ENCODE measurements at regions not wholly inside any gene's neighbourhood (a gene's known extent, or its start where the extent isn't known, plus 50 kb on each side); places are given as distances from the start of the nearest gene placed in this dataset.

DNA sequence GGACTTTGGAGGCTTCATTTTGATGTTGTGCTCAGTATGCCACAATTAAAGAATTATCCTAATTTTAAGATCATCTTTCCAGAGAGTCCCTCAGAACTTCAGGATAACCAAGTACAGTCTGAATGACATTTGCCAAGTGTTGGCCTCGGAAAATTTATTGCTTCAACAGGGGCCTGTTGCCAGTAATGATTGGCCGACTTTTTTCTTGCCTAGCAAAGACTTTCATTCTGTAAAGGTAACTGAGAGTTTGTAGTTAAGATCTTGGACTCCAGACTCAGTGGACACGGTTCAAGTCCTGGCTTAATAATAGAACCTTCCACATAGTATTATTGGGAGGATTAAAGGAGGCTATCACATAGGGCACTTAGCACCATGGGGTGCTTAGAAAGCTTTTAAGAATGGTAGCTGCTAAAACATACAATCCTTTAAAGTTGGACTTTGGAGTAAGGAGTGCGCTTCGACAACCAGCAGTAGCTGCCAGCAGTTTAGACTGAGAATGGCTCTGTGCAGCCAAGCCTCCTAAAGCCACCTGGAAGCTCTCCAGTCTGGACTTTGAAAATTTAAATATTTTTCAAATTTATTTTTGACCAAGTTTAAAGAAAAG lies 90.0 kb downstream of the PLCE1 start:
- Histone ChIP-seq H3K27ac (ENCODE audit: low read depth, low read length, poor library complexity, severe bottlenecking) (no peak overlapping the region), H3K9ac (ENCODE audit: low read length) (no peak overlapping the region)

DNA sequence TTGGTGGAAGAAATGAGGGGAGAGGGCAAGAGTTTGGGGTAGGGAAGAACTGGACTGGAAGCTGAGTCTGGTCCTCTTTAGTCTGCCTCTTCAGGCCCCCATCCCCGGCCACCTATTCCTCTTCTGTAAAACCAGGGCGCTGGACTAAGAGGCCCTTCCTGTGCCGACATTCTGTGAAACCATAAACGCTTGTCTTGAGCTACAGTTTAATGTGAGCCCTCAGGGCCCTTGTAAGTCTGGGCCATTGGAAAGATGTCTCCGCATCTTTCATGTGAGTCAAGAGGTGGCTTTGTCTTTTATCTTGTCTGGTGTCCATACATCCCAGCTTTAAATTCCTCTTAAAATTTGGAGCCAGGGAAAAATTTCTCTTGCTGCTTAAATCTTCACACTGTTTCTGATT lies 90.6 kb downstream of the PLCE1 start:
- Histone ChIP-seq H3K4me1 (ENCODE audit: insufficient read depth, low read length, severe bottlenecking) (no peaks in the 10 kb centered on the region), H3K27me3 (ENCODE audit: insufficient read depth, low read length) (no peaks in the 10 kb centered on the region), H3K36me3 (ENCODE audit: insufficient read depth, low read length) (no peaks in the 10 kb centered on the region), H3K9me2 (ENCODE audit: low read depth, low read length) (no peaks in the 10 kb centered on the region), H2AFZ (ENCODE audit: low read length) (no peak overlapping the region), H3F3A (ENCODE audit: insufficient read depth, low read length) (no peaks in the 10 kb centered on the region), H3K9me3 (ENCODE audit: low read length) (no peaks in the 10 kb centered on the region), H3K27ac (ENCODE audit: low read depth, low read length, poor library complexity, severe bottlenecking) (no peak overlapping the region), H3K9ac (ENCODE audit: low read length) (no peak overlapping the region), H4K20me1 (ENCODE audit: insufficient read depth, low read length) (no peaks in the 10 kb centered on the region), H3K4me3 (ENCODE audit: low read depth, low read length, poor library complexity, severe bottlenecking) (no peak overlapping the region), H3K4me2 (ENCODE audit: low read length) (no peak overlapping the region), H3K79me2 (ENCODE audit: insufficient read depth, low read length) (no peaks in the 10 kb centered on the region)
- no peak for TF ChIP-seq CTCF (IDR thresholded peaks at IDR 0.05; ENCODE audit: low read length)
- TF ChIP-seq EZH2 (IDR thresholded peaks at IDR 0.05; ENCODE audit: borderline replicate concordance, low read length) = no peak

More for the DNA sequence above, 90.0 kb downstream of the PLCE1 start:
- Histone ChIP-seq H3K36me3 (ENCODE audit: insufficient read depth, low read length) (no peaks in the 10 kb centered on the region), H3F3A (ENCODE audit: insufficient read depth, low read length) (no peaks in the 10 kb centered on the region), H3K4me1 (ENCODE audit: insufficient read depth, low read length, severe bottlenecking) (no peaks in the 10 kb centered on the region), H3K79me2 (ENCODE audit: insufficient read depth, low read length) (no peaks in the 10 kb centered on the region), H3K9me3 (ENCODE audit: low read length) (no peaks in the 10 kb centered on the region), H3K9me2 (ENCODE audit: low read depth, low read length) (no peaks in the 10 kb centered on the region), H3K27me3 (ENCODE audit: insufficient read depth, low read length) (no peaks in the 10 kb centered on the region), H2AFZ (ENCODE audit: low read length) (no peak overlapping the region), H3K4me2 (ENCODE audit: low read length) (no peak overlapping the region), H4K20me1 (ENCODE audit: insufficient read depth, low read length) (no peaks in the 10 kb centered on the region), H3K4me3 (ENCODE audit: low read depth, low read length, poor library complexity, severe bottlenecking) (no peak overlapping the region)
- TF ChIP-seq CTCF (IDR thresholded peaks at IDR 0.05; ENCODE audit: low read length) (no peak), EZH2 (IDR thresholded peaks at IDR 0.05; ENCODE audit: borderline replicate concordance, low read length) (no peak)

DNA sequence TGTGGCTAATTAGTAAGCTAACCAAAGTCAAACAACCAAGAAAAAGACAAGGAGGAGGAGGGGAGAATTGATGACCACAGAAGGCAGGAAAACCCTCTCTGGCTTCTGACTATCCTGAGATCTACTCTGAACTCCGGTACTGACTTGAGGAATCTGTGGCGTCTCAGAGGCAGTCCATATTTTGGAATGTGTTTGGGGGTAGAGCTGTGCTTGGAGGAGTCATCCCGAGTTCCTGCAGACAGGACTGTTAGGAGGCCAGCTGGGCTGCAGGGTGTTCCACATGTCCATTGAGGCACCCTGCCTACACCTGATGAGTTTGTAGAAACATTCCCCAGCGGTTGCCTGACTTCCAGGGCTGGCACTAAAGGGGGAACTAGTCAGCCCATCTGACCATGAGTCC lies 91.6 kb downstream of the PLCE1 start:
- no peaks in the 10 kb centered on the region for H3K9me3 ChIP-seq (ENCODE audit: low read length)
- no peak overlapping the region for H3K4me2 ChIP-seq (ENCODE audit: low read length)
- no peaks in the 10 kb centered on the region for H4K20me1 ChIP-seq (ENCODE audit: insufficient read depth, low read length)
- H3K27me3 ChIP-seq (ENCODE audit: insufficient read depth, low read length) = no peaks in the 10 kb centered on the region
- H3K9me2 ChIP-seq (ENCODE audit: low read depth, low read length) = no peaks in the 10 kb centered on the region
- H3K27ac ChIP-seq (ENCODE audit: low read depth, low read length, poor library complexity, severe bottlenecking) = no peak overlapping the region
- no peaks in the 10 kb centered on the region for H3K36me3 ChIP-seq (ENCODE audit: insufficient read depth, low read length)
- no peaks in the 10 kb centered on the region for H3F3A ChIP-seq (ENCODE audit: insufficient read depth, low read length)
- TF ChIP-seq EZH2 (IDR thresholded peaks at IDR 0.05; ENCODE audit: borderline replicate concordance, low read length) (no peak), CTCF (IDR thresholded peaks at IDR 0.05; ENCODE audit: low read length) (no peak)
- H3K9ac ChIP-seq (ENCODE audit: low read length) = no peak overlapping the region
- no peaks in the 10 kb centered on the region for H3K79me2 ChIP-seq (ENCODE audit: insufficient read depth, low read length)
- H3K4me3 ChIP-seq (ENCODE audit: low read depth, low read length, poor library complexity, severe bottlenecking) = no peak overlapping the region
- H3K4me1 ChIP-seq (ENCODE audit: insufficient read depth, low read length, severe bottlenecking) = no peaks in the 10 kb centered on the region
- H2AFZ ChIP-seq (ENCODE audit: low read length) = no peak overlapping the region

Data from OCI-LY1 (cell line).